DND-41 (cell line): ENCODE measurements at regions not wholly inside any gene's neighbourhood (a gene's known extent, or its start where the extent isn't known, plus 50 kb on each side); places are given as distances from the start of the nearest gene placed in this dataset.

Experiments used
- CTCF ChIP-seq: IDR thresholded peaks from 2 replicates; pipeline ENCODE4 v1.5.1; 2012; ENCODE audit warnings: borderline replicate concordance, low read length, moderate library complexity, mild to moderate bottlenecking; ENCODE audit not compliant: poor library complexity, severe bottlenecking; ENCODE audit errors: extremely low read depth
- EZH2 ChIP-seq: IDR thresholded peaks from 3 replicates; pipeline ENCODE4 v1.6.1; 2012; ENCODE audit warnings: borderline replicate concordance, low read depth, mild to moderate bottlenecking, moderate library complexity, low read length, inconsistent platforms; ENCODE audit not compliant: severe bottlenecking

GRCh38 chr9:13804532-13804931 is 509.4 kb downstream of the NFIB start:
- TF ChIP-seq CTCF (no peak), EZH2 (no peak)
